ENCODE measurements at regions not wholly inside any gene's neighbourhood (a gene's known extent, or its start where the extent isn't known, plus 50 kb on each side); places are given as distances from the start of the nearest gene placed in this dataset.

GRCh38 chr2:122636097-122636496 is 880.6 kb downstream of the TSN start:
- Mint-ChIP-seq H3K27ac (no peak overlapping the region), H3K27me3 (ENCODE audit: low read depth in 3 of 3) (no peaks in the 10 kb centered on the region), H3K36me3 (no peaks in the 10 kb centered on the region), H3K4me3 (no peak overlapping the region), H3K4me1 (no peaks in the 10 kb centered on the region), H3K9me3 (peaks cover 3 to 17% (median 6%) of the 10 kb centered on the region in 7 donors)
- Histone ChIP-seq H3K4me2 (replicated peaks; ENCODE audit: extremely low read depth, low read length, poor library complexity, severe bottlenecking) (no peak overlapping the region), H3K27me3 (ENCODE audit: control insufficient read depth in 2 of 2, insufficient read depth in 2 of 2, low read length in 2 of 2) (no peaks in the 10 kb centered on the region), H3K4me1 (ENCODE audit: control insufficient read depth in 1 of 2, insufficient read depth in 2 of 2, low read length in 2 of 2) (no peaks in the 10 kb centered on the region), H3K27ac (ENCODE audit: low read depth in 1 of 2, low read length in 2 of 2) (no peak overlapping the region), H4K20me1 (ENCODE audit: insufficient read depth, low read length) (no peaks in the 10 kb centered on the region), H3K79me2 (ENCODE audit: insufficient read depth, low read length) (no peaks in the 10 kb centered on the region), H3K9ac (ENCODE audit: insufficient read depth, low read length, poor library complexity, severe bottlenecking) (no peak overlapping the region), H3K36me3 (replicated peaks in 1 of 2; ENCODE audit: control insufficient read depth in 1 of 2, insufficient read depth in 2 of 2, low read length in 2 of 2) (no peaks in the 10 kb centered on the region), H3K9me3 (replicated peaks in 1 of 2; ENCODE audit: control insufficient read depth in 1 of 2, insufficient read depth in 1 of 2, low read length in 2 of 2) (peaks cover 2 to 7% of the 10 kb centered on the region in 2 donors), H3K4me3 (replicated peaks in 1 of 3; ENCODE audit: low read depth in 2 of 3, low read length in 3 of 3) (no peak overlapping the region), H2AFZ (ENCODE audit: insufficient read depth, low read depth, low read length, poor library complexity, severe bottlenecking) (no peak overlapping the region)
- intact Hi-C loops (cut with micrococcal nuclease): no loop called here
- no peak for DNase-seq
- no peak for TF ChIP-seq CTCF (IDR thresholded peaks at IDR 0.05)

GRCh38 chr2:122639176-122639575 is 883.7 kb downstream of the TSN start:
- H4K20me1 ChIP-seq (ENCODE audit: insufficient read depth, low read length): no peaks in the 10 kb centered on the region
- Mint-ChIP-seq H3K36me3 (no peaks in the 10 kb centered on the region), H3K9me3 (peaks cover 3 to 17% (median 6%) of the 10 kb centered on the region in 7 donors), H3K27ac (no peak overlapping the region), H3K4me1 (no peaks in the 10 kb centered on the region), H3K27me3 (ENCODE audit: low read depth in 3 of 3) (no peaks in the 10 kb centered on the region), H3K4me3 (no peak overlapping the region)
- peaks cover 4 to 7% of the 10 kb centered on the region in 2 donors for H3K9me3 ChIP-seq (replicated peaks in 1 of 2; ENCODE audit: control insufficient read depth in 1 of 2, insufficient read depth in 1 of 2, low read length in 2 of 2)
- WGBS (ENCODE audit: insufficient coverage): 100% methylated on average over 2 of the region's 4 CpGs
- H3K4me3 ChIP-seq (replicated peaks in 1 of 3; ENCODE audit: low read depth in 2 of 3, low read length in 3 of 3): no peak overlapping the region
- no peak overlapping the region for H2AFZ ChIP-seq (ENCODE audit: insufficient read depth, low read depth, low read length, poor library complexity, severe bottlenecking)
- intact Hi-C loops (cut with micrococcal nuclease): no loop called here
- no peaks in the 10 kb centered on the region for H3K4me1 ChIP-seq (ENCODE audit: control insufficient read depth in 1 of 2, insufficient read depth in 2 of 2, low read length in 2 of 2)
- no peak overlapping the region for H3K9ac ChIP-seq (ENCODE audit: insufficient read depth, low read length, poor library complexity, severe bottlenecking)
- H3K4me2 ChIP-seq (replicated peaks; ENCODE audit: extremely low read depth, low read length, poor library complexity, severe bottlenecking): no peak overlapping the region
- H3K79me2 ChIP-seq (ENCODE audit: insufficient read depth, low read length): no peaks in the 10 kb centered on the region
- DNase-seq: no peak
- no peak overlapping the region for H3K27ac ChIP-seq (ENCODE audit: low read depth in 1 of 2, low read length in 2 of 2)
- no peak for TF ChIP-seq CTCF (IDR thresholded peaks at IDR 0.05)
- no peaks in the 10 kb centered on the region for H3K36me3 ChIP-seq (replicated peaks in 1 of 2; ENCODE audit: control insufficient read depth in 1 of 2, insufficient read depth in 2 of 2, low read length in 2 of 2)
- H3K27me3 ChIP-seq (ENCODE audit: control insufficient read depth in 2 of 2, insufficient read depth in 2 of 2, low read length in 2 of 2): no peaks in the 10 kb centered on the region
